ENCODE measurements at regions not wholly inside any gene's neighbourhood (a gene's known extent, or its start where the extent isn't known, plus 50 kb on each side); places are given as distances from the start of the nearest gene placed in this dataset.
"Not testable (repeated sequence)": the region's sequence is repeated elsewhere in the genome, so short reads cannot be mapped to it uniquely, and the experiment has no call there.

DNA sequence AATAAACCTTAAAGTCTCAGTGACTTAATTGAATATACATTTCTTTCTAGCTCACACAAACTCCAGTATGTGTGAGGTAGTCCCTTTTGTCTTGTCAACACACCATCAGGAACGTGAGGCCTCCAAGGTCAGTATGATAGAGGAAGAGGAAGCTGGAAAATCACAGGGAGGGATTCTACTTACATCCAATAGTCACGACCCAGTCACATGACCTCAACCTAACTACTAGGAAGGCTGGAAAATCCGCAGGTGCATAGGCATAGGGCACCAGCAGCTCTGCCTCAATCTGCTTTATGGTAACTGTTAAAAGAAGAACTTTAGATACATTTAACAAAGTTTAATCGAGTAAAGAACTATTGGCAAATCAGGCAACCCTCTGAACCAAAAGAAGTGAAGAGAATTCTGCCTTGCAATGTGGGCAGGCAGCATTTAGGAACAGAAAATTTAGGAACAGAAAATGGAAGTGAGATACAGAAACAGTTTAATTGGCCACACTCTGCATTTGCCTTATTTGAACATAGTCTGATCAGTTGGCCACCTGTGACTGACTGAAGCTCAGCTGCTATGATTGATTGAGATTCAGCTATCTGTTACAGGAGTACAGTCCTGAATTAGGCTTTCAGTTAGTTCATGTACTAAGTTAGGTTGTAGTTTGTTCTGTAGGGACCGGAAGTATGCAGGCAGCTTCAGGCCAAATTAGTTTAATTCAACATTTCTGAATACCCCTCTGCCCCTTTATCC, 165.0 kb upstream of the PARD3B start:
- Histone ChIP-seq H3K27ac (ENCODE audit: low read depth, low read length) (no peak overlapping the region), H3K9me3 (ENCODE audit: control insufficient read depth, insufficient read depth, low read length) (no peaks in the 10 kb centered on the region), H3K4me1 (ENCODE audit: control insufficient read depth, insufficient read depth, low read length) (no peaks in the 10 kb centered on the region), H3K36me3 (ENCODE audit: control insufficient read depth, insufficient read depth, low read length) (no peaks in the 10 kb centered on the region), H3K4me3 (ENCODE audit: low read depth, low read length) (no peak overlapping the region), H3K27me3 (ENCODE audit: control insufficient read depth, insufficient read depth, low read length) (no peaks in the 10 kb centered on the region)
- DNase-seq (ENCODE audit: low read depth in 4 of 6, low spot score in 6 of 6) = no peak
- no CpG with 5 or more reads among the region's 5 CpGs for WGBS (ENCODE audit: insufficient coverage)

GRCh38 chr2:204386668-204387067, 158.6 kb upstream of the PARD3B start:
- Histone ChIP-seq H3K9me3 (ENCODE audit: control insufficient read depth, insufficient read depth, low read length) (no peaks in the 10 kb centered on the region), H3K27ac (ENCODE audit: low read depth, low read length) (no peak overlapping the region), H3K36me3 (ENCODE audit: control insufficient read depth, insufficient read depth, low read length) (no peaks in the 10 kb centered on the region), H3K4me1 (ENCODE audit: control insufficient read depth, insufficient read depth, low read length) (no peaks in the 10 kb centered on the region), H3K4me3 (ENCODE audit: low read depth, low read length) (no peak overlapping the region), H3K27me3 (ENCODE audit: control insufficient read depth, insufficient read depth, low read length) (no peaks in the 10 kb centered on the region)
- DNase-seq (ENCODE audit: low read depth in 4 of 6, low spot score in 6 of 6) = no peak
- 88% methylated on average over 1 of the region's 2 CpGs for WGBS (ENCODE audit: insufficient coverage)

GRCh38 chr2:204389120-204389519, 156.2 kb upstream of the PARD3B start:
- no peaks in the 10 kb centered on the region for H3K36me3 ChIP-seq (ENCODE audit: control insufficient read depth, insufficient read depth, low read length)
- H3K4me1 ChIP-seq (ENCODE audit: control insufficient read depth, insufficient read depth, low read length) = no peaks in the 10 kb centered on the region
- H3K9me3 ChIP-seq (ENCODE audit: control insufficient read depth, insufficient read depth, low read length) = no peaks in the 10 kb centered on the region
- DNase-seq (ENCODE audit: low read depth in 4 of 6, low spot score in 6 of 6) = no peak
- no peaks in the 10 kb centered on the region for H3K27me3 ChIP-seq (ENCODE audit: control insufficient read depth, insufficient read depth, low read length)
- no peak overlapping the region for H3K4me3 ChIP-seq (ENCODE audit: low read depth, low read length)
- no peak overlapping the region for H3K27ac ChIP-seq (ENCODE audit: low read depth, low read length)
- WGBS (ENCODE audit: insufficient coverage) = no CpG with 5 or more reads among the region's 1 CpG

DNA sequence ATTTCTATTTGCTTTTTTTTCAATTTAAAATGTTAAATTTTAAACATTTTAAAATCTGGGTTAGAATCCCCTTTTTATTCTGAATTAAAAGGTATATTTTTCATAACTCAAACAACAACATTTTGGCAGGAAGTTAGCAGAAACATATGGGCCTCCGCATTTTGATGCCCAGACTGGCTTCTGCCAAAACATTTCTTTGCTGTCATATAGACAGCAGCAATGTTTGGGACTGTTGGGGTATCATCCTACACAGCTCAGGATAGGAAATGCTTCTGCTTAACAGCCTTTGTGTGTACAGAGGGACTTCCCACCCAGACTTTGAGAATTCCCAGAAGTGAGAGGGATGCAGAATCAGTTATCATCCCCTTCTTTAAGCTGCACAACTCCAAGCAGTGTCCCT, 155.4 kb upstream of the PARD3B start:
- H3K9me3 ChIP-seq (ENCODE audit: control insufficient read depth, insufficient read depth, low read length) = no peaks in the 10 kb centered on the region
- H3K4me3 ChIP-seq (ENCODE audit: low read depth, low read length) = no peak overlapping the region
- no CpG with 5 or more reads among the region's 1 CpG for WGBS (ENCODE audit: insufficient coverage)
- H3K27ac ChIP-seq (ENCODE audit: low read depth, low read length) = no peak overlapping the region
- H3K27me3 ChIP-seq (ENCODE audit: control insufficient read depth, insufficient read depth, low read length) = no peaks in the 10 kb centered on the region
- no peaks in the 10 kb centered on the region for H3K36me3 ChIP-seq (ENCODE audit: control insufficient read depth, insufficient read depth, low read length)
- no peaks in the 10 kb centered on the region for H3K4me1 ChIP-seq (ENCODE audit: control insufficient read depth, insufficient read depth, low read length)
- peak in 1 of 6 donors; percentile 77 for DNase-seq (ENCODE audit: low read depth in 4 of 6, low spot score in 6 of 6)

GRCh38 chr2:204395539-204395938, 149.7 kb upstream of the PARD3B start:
- Histone ChIP-seq H3K27me3 (ENCODE audit: control insufficient read depth, insufficient read depth, low read length) (no peaks in the 10 kb centered on the region), H3K4me3 (ENCODE audit: low read depth, low read length) (no peak overlapping the region), H3K9me3 (ENCODE audit: control insufficient read depth, insufficient read depth, low read length) (no peaks in the 10 kb centered on the region), H3K27ac (ENCODE audit: low read depth, low read length) (no peak overlapping the region), H3K4me1 (ENCODE audit: control insufficient read depth, insufficient read depth, low read length) (no peaks in the 10 kb centered on the region), H3K36me3 (ENCODE audit: control insufficient read depth, insufficient read depth, low read length) (no peaks in the 10 kb centered on the region)
- no peak for DNase-seq (ENCODE audit: low read depth in 4 of 6, low spot score in 6 of 6)
- 89% methylated on average over 3 of the region's 4 CpGs for WGBS (ENCODE audit: insufficient coverage)

DNA sequence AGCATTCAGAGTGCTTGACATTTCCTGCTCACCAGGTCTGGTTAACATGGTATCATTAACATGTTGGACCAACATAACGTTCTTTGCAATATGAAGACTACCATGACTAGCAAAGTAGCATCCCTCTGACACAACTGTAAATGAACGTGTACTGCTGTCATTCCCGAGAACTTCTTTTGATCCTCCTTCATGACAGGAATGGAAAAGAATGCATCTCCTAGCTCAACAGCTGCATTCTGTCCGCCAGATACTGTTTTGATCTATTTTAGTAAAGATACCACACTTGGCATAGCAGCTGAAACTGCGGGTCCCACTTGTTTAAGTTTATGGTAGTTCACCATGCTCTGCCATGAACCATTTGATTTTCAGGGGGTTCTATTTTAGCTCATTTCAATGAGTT, 144.2 kb upstream of the PARD3B start:
- no peaks in the 10 kb centered on the region for H3K27me3 ChIP-seq (ENCODE audit: control insufficient read depth, insufficient read depth, low read length)
- no peak overlapping the region for H3K27ac ChIP-seq (ENCODE audit: low read depth, low read length)
- H3K9me3 ChIP-seq (ENCODE audit: control insufficient read depth, insufficient read depth, low read length) = no peaks in the 10 kb centered on the region
- H3K36me3 ChIP-seq (ENCODE audit: control insufficient read depth, insufficient read depth, low read length) = no peaks in the 10 kb centered on the region
- H3K4me3 ChIP-seq (ENCODE audit: low read depth, low read length) = no peak overlapping the region
- H3K4me1 ChIP-seq (ENCODE audit: control insufficient read depth, insufficient read depth, low read length) = no peaks in the 10 kb centered on the region
- 96% methylated on average over 4 of the region's 5 CpGs for WGBS (ENCODE audit: insufficient coverage)
- no peak for DNase-seq (ENCODE audit: low read depth in 4 of 6, low spot score in 6 of 6)

DNA sequence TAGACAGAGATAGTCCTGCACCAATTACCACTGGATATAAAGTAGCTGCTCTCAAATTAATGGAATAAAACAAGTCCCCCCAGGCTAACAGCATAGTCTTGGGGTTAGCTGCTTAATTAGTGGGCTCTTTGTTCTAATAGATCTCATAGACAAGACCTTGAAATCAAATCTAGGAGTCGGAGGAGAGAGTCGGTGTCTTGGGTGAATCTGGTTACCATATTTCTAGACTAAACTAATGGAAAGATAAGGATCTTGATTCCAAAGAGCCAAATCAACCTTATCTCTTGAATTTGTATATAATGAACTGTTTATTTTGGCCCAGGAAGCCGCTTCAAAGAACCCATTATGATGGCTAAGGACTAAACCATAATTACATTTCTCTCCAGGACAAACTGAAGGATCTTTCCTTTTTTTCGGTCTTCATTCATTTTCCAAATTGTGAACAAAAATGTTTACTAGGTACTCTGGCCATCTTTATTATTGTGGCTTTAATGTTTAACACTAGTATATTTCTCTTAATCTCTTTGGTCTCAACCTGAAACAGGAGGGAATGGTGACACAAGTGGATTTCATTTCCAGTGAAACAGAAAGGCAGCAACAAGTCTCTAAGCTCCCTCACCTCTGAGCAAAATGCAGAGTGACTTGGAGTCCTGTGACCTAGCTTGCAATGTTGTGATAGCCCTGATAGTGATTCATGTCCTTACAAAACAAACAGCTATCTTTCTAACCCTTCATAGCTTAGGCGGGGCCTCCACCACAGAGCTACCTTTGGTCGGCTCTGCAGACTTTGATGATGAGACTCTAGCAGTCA, 137.9 kb upstream of the PARD3B start:
- DNase-seq (ENCODE audit: low read depth in 4 of 6, low spot score in 6 of 6) = no peak

DNA sequence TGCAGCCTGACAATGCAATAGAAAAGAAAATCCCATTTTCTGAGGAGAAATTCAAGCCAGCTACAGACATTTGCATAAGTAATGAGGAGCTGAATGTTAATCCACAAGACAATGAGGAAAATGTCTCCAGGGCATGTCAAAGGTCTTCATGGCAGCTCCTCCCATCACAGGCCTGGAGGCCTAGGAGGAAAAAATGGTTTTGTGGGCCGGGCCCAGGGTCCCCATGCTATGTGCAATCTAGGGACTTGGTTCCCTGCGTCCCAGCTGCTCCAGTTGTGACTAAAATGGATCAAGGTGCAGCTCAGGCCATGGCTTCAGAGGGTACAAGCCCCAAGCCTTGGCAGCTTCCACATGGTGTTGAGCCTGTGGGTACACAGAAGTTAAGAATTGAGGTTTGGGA, 132.5 kb upstream of the PARD3B start:
- H3K27ac ChIP-seq (ENCODE audit: low read depth, low read length); H3K27me3 ChIP-seq (ENCODE audit: control insufficient read depth, insufficient read depth, low read length); H3K9me3 ChIP-seq (ENCODE audit: control insufficient read depth, insufficient read depth, low read length); H3K4me1 ChIP-seq (ENCODE audit: control insufficient read depth, insufficient read depth, low read length); H3K4me3 ChIP-seq (ENCODE audit: low read depth, low read length); H3K36me3 ChIP-seq (ENCODE audit: control insufficient read depth, insufficient read depth, low read length); DNase-seq (ENCODE audit: low read depth in 4 of 6, low spot score in 6 of 6): not testable (repeated sequence)
- WGBS (ENCODE audit: insufficient coverage) = 94% methylated on average over 2 of the region's 2 CpGs

More for the DNA sequence above, 137.9 kb upstream of the PARD3B start:
- H3K4me3 ChIP-seq (ENCODE audit: low read depth, low read length) = no peak overlapping the region
- H3K4me1 ChIP-seq (ENCODE audit: control insufficient read depth, insufficient read depth, low read length) = no peaks in the 10 kb centered on the region
- WGBS (ENCODE audit: insufficient coverage) = no CpG with 5 or more reads among the region's 6 CpGs
- H3K27me3 ChIP-seq (ENCODE audit: control insufficient read depth, insufficient read depth, low read length) = no peaks in the 10 kb centered on the region
- H3K36me3 ChIP-seq (ENCODE audit: control insufficient read depth, insufficient read depth, low read length) = no peaks in the 10 kb centered on the region
- H3K27ac ChIP-seq (ENCODE audit: low read depth, low read length) = no peak overlapping the region
- no peaks in the 10 kb centered on the region for H3K9me3 ChIP-seq (ENCODE audit: control insufficient read depth, insufficient read depth, low read length)

GRCh38 chr2:204415406-204416181, 129.7 kb upstream of the PARD3B start:
- H3K4me3 ChIP-seq (ENCODE audit: low read depth, low read length) = no peak overlapping the region
- WGBS (ENCODE audit: insufficient coverage) = 50% methylated on average over 2 of the region's 7 CpGs
- DNase-seq (ENCODE audit: low read depth in 4 of 6, low spot score in 6 of 6) = peak in 3 of 6 donors; percentile 28 to 90 (median 74)
- no peak overlapping the region for H3K27ac ChIP-seq (ENCODE audit: low read depth, low read length)
- H3K36me3 ChIP-seq (ENCODE audit: control insufficient read depth, insufficient read depth, low read length) = no peaks in the 10 kb centered on the region
- H3K9me3 ChIP-seq (ENCODE audit: control insufficient read depth, insufficient read depth, low read length) = peaks cover 7% of the 10 kb centered on the region
- H3K4me1 ChIP-seq (ENCODE audit: control insufficient read depth, insufficient read depth, low read length) = no peaks in the 10 kb centered on the region
- no peaks in the 10 kb centered on the region for H3K27me3 ChIP-seq (ENCODE audit: control insufficient read depth, insufficient read depth, low read length)

Measured in spinal cord (tissue), 9 donors.